ENCODE measurements at regions not wholly inside any gene's neighbourhood (a gene's known extent, or its start where the extent isn't known, plus 50 kb on each side); places are given as distances from the start of the nearest gene placed in this dataset.

DNA sequence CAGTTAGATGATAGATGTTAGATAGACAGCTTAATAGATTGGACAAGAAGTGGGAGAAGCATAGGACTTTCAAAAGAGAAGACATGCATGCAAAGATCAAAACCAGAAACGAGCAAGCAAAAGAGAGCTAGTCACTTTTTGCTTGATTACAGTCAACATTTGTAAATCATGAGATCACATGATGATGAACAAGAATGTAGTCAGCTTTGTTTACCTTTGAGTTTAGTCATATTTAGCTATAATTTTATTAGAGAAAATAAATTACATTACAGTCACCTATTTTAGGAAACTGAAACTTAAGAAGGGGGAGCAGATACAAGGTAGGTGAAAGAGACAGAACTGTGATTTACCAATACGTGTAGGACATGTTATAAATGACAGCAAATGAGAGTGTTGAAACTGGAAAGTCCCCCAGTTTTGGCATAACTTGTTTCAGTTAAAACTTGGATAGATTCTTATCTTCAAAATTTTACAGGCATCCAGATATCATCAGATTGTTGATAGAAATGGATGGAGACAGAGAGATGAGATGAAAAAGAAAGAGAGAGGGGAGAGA is 1083.1 kb upstream of the PCDH10 start:
- TF ChIP-seq, protein P1, sequence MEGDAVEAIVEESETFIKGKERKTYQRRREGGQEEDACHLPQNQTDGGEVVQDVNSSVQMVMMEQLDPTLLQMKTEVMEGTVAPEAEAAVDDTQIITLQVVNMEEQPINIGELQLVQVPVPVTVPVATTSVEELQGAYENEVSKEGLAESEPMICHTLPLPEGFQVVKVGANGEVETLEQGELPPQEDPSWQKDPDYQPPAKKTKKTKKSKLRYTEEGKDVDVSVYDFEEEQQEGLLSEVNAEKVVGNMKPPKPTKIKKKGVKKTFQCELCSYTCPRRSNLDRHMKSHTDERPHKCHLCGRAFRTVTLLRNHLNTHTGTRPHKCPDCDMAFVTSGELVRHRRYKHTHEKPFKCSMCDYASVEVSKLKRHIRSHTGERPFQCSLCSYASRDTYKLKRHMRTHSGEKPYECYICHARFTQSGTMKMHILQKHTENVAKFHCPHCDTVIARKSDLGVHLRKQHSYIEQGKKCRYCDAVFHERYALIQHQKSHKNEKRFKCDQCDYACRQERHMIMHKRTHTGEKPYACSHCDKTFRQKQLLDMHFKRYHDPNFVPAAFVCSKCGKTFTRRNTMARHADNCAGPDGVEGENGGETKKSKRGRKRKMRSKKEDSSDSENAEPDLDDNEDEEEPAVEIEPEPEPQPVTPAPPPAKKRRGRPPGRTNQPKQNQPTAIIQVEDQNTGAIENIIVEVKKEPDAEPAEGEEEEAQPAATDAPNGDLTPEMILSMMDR (optimal IDR thresholded peaks at IDR 0.05 in 1 of 3, IDR thresholded peaks at IDR 0.05 in 1 of 3, conservative IDR thresholded peaks at IDR 0.05 in 1 of 3; ENCODE audit: extremely low read depth in 1 of 3, insufficient read depth in 2 of 3, low read length in 3 of 3), result no peak
- TF ChIP-seq EZH2 (IDR thresholded peaks at IDR 0.05; ENCODE audit: low read length), result no peak
